B cell (primary cell): ENCODE measurements at regions not wholly inside any gene's neighbourhood (a gene's known extent, or its start where the extent isn't known, plus 50 kb on each side); places are given as distances from the start of the nearest gene placed in this dataset.

Source experiments
- CTCF ChIP-seq: fragments of 200-600 bp; IDR thresholded peaks from one replicate; pipeline ENCODE4 v1.8.0; 2022; ENCODE audit warnings: antibody characterized with exemption, mild to moderate bottlenecking
- EZH2 ChIP-seq: IDR thresholded peaks from 2 replicates; pipeline ENCODE4 v1.6.1; 2012; ENCODE audit warnings: borderline replicate concordance, low read depth, mild to moderate bottlenecking, moderate library complexity, low read length; ENCODE audit not compliant: insufficient read depth, poor library complexity, severe bottlenecking

- no peak for TF ChIP-seq CTCF
- TF ChIP-seq EZH2, result no peak
Measured at GRCh38 chr3:132927896-132928295, 110.3 kb upstream of the TMEM108 start.
